ENCODE measurements at regions not wholly inside any gene's neighbourhood (a gene's known extent, or its start where the extent isn't known, plus 50 kb on each side); places are given as distances from the start of the nearest gene placed in this dataset.
A peak's percentile ranks its signal among the peaks of the same experiment; 100 is the strongest.
"Not testable (repeated sequence)": the region's sequence is repeated elsewhere in the genome, so short reads cannot be mapped to it uniquely, and the experiment has no call there.

GRCh38 chr11:71638801-71639519, 56.3 kb upstream of the KRTAP5-11 start:
- DNase-seq: peak; percentile 47

- not testable (repeated sequence) for DNase-seq
Measured at GRCh38 chr11:71639520-71639849, 56.8 kb upstream of the KRTAP5-11 start.

- DNase-seq: not testable (repeated sequence)
Measured at GRCh38 chr11:71639916-71640315, 57.2 kb upstream of the KRTAP5-11 start.

- DNase-seq: not testable (repeated sequence)
Measured at GRCh38 chr11:71647078-71647477, 64.4 kb upstream of the KRTAP5-11 start.

- DNase-seq: not testable (repeated sequence)
Measured at GRCh38 chr11:71652998-71653397, 70.3 kb upstream of the KRTAP5-11 start.

GRCh38 chr11:71654423-71654822, 71.7 kb upstream of the KRTAP5-11 start:
- DNase-seq: not testable (repeated sequence)

- not testable (repeated sequence) for DNase-seq
Measured at GRCh38 chr11:71655041-71655440, 72.4 kb upstream of the KRTAP5-11 start.

GRCh38 chr11:71656513-71656912, 73.8 kb upstream of the KRTAP5-11 start:
- not testable (repeated sequence) for DNase-seq

GRCh38 chr11:71664941-71665340, 82.3 kb upstream of the KRTAP5-11 start:
- not testable (repeated sequence) for DNase-seq

- not testable (repeated sequence) for DNase-seq
Measured at GRCh38 chr11:71698110-71698509, 115.4 kb upstream of the KRTAP5-11 start.

GRCh38 chr11:71698961-71699360, 116.3 kb upstream of the KRTAP5-11 start:
- DNase-seq: not testable (repeated sequence)

- DNase-seq: not testable (repeated sequence)
Measured at GRCh38 chr11:71701435-71702291, 119.0 kb upstream of the KRTAP5-11 start.

GRCh38 chr11:71705086-71705737, 122.5 kb upstream of the KRTAP5-11 start:
- not testable (repeated sequence) for DNase-seq

GRCh38 chr11:71705738-71706432, 123.2 kb upstream of the KRTAP5-11 start:
- not testable (repeated sequence) for DNase-seq

- not testable (repeated sequence) for DNase-seq
Measured at GRCh38 chr11:71707083-71707482, 124.4 kb upstream of the KRTAP5-11 start.

GRCh38 chr11:71709541-71709940, 123.5 kb upstream of the DEFB108B start:
- not testable (repeated sequence) for DNase-seq

GRCh38 chr11:71710171-71710671, 122.8 kb upstream of the DEFB108B start:
- DNase-seq: peak; percentile 37

- DNase-seq: not testable (repeated sequence)
Measured at GRCh38 chr11:71710701-71711385, 122.2 kb upstream of the DEFB108B start.

- DNase-seq: not testable (repeated sequence)
Measured at GRCh38 chr11:71712350-71712749, 120.7 kb upstream of the DEFB108B start.

GRCh38 chr11:71712846-71713245, 120.2 kb upstream of the DEFB108B start:
- not testable (repeated sequence) for DNase-seq

GRCh38 chr11:71714510-71714909, 118.5 kb upstream of the DEFB108B start:
- DNase-seq: not testable (repeated sequence)

GRCh38 chr11:71721840-71722239, 111.2 kb upstream of the DEFB108B start:
- DNase-seq: not testable (repeated sequence)

All from left hindlimb (tissue), 1 donor.